Neural cell (in vitro differentiated cells): ENCODE measurements at regions not wholly inside any gene's neighbourhood (a gene's known extent, or its start where the extent isn't known, plus 50 kb on each side); places are given as distances from the start of the nearest gene placed in this dataset.

Source experiments
- EZH2 ChIP-seq: fragments of 200-600, 300-800 bp; shearing (Covaris generic), sonication (generic); IDR thresholded peaks from 2 replicates; pipeline ENCODE4 v1.6.1; 2014; ENCODE audit warnings: antibody characterized with exemption, low read length, borderline replicate concordance, mild to moderate bottlenecking; ENCODE audit not compliant: insufficient read depth, poor library complexity, severe bottlenecking
- TAF1 ChIP-seq: IDR thresholded peaks from 2 replicates; pipeline ENCODE4 v1.6.1; 2012; ENCODE audit warnings: low read depth
- TF ChIP-seq, protein P1 (sequence below): fragments of 450-650 bp; IDR thresholded peaks from 2 replicates; pipeline ENCODE4 v1.5.1; 2014; ENCODE audit warnings: antibody characterized with exemption, mild to moderate bottlenecking, moderate library complexity; ENCODE audit not compliant: poor library complexity, severe bottlenecking

DNA sequence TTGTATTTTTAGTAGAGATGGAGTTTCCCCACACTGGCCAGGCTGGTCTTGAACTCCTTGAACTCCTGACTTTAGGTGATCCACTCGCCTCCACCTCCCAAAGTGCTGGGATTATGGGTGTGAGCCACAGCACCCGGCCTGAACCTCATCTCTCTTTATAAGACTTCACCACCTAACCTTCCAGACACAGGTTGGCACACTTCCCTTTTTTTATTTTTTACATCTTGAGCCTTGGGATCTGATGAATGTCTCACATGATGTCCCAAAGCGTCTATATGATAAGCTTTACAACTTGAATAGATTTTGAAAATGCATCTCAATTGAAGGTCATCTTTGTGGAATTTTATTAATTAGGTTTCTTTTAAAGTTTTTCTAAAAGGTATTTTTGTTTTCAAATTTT, 172.4 kb upstream of the IVNS1ABP start:
- TF ChIP-seq, protein P1, sequence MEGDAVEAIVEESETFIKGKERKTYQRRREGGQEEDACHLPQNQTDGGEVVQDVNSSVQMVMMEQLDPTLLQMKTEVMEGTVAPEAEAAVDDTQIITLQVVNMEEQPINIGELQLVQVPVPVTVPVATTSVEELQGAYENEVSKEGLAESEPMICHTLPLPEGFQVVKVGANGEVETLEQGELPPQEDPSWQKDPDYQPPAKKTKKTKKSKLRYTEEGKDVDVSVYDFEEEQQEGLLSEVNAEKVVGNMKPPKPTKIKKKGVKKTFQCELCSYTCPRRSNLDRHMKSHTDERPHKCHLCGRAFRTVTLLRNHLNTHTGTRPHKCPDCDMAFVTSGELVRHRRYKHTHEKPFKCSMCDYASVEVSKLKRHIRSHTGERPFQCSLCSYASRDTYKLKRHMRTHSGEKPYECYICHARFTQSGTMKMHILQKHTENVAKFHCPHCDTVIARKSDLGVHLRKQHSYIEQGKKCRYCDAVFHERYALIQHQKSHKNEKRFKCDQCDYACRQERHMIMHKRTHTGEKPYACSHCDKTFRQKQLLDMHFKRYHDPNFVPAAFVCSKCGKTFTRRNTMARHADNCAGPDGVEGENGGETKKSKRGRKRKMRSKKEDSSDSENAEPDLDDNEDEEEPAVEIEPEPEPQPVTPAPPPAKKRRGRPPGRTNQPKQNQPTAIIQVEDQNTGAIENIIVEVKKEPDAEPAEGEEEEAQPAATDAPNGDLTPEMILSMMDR = no peak
- TF ChIP-seq EZH2 (no peak), TAF1 (no peak)
